ENCODE measurements at regions not wholly inside any gene's neighbourhood (a gene's known extent, or its start where the extent isn't known, plus 50 kb on each side); places are given as distances from the start of the nearest gene placed in this dataset.

DNA sequence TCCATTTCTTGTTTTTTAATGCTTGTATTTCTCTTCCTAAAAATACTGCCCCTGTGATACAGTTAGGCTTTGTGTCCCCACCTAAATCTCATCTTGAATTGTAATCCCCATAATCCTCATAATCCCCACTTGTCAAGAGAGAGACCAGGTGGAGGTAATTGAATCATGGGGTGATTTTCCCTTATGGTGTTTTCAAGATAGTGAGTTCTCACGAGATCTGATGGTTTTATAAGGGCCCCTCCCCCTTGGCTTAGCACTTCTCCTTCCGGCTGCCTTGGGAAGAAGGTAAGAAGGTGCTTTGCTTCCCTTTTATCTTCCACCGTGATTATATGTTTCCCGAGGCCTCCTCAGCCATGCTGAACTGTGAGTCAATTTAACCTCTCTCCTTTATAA lies 227.4 kb downstream of the MAN2A1 start:
- 76 to 82% methylated on average over 4 of the region's 4 CpGs for WGBS, 2 donors
- H3K9me3 ChIP-seq: no peaks in the 10 kb centered on the region
- DNase-seq: no peak
- H3K27me3 ChIP-seq: no peaks in the 10 kb centered on the region
- intact Hi-C loops (cut with DNase I): no loop called here
- H3K27ac ChIP-seq: no peak overlapping the region
- no peak overlapping the region for H3K4me3 ChIP-seq
- no peak for TF ChIP-seq POLR2A (IDR thresholded peaks at IDR 0.05)
- TF ChIP-seq, protein P1, sequence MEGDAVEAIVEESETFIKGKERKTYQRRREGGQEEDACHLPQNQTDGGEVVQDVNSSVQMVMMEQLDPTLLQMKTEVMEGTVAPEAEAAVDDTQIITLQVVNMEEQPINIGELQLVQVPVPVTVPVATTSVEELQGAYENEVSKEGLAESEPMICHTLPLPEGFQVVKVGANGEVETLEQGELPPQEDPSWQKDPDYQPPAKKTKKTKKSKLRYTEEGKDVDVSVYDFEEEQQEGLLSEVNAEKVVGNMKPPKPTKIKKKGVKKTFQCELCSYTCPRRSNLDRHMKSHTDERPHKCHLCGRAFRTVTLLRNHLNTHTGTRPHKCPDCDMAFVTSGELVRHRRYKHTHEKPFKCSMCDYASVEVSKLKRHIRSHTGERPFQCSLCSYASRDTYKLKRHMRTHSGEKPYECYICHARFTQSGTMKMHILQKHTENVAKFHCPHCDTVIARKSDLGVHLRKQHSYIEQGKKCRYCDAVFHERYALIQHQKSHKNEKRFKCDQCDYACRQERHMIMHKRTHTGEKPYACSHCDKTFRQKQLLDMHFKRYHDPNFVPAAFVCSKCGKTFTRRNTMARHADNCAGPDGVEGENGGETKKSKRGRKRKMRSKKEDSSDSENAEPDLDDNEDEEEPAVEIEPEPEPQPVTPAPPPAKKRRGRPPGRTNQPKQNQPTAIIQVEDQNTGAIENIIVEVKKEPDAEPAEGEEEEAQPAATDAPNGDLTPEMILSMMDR (IDR thresholded peaks at IDR 0.05): no peak
- no peak for TF ChIP-seq EP300 (IDR thresholded peaks at IDR 0.05)
- TF ChIP-seq POLR2AphosphoS5 (IDR thresholded peaks at IDR 0.05): no peak
- peaks cover 0 to 6% (median 5%) of the 10 kb centered on the region in 4 donors for H3K4me1 ChIP-seq
- H3K36me3 ChIP-seq: no peaks in the 10 kb centered on the region

DNA sequence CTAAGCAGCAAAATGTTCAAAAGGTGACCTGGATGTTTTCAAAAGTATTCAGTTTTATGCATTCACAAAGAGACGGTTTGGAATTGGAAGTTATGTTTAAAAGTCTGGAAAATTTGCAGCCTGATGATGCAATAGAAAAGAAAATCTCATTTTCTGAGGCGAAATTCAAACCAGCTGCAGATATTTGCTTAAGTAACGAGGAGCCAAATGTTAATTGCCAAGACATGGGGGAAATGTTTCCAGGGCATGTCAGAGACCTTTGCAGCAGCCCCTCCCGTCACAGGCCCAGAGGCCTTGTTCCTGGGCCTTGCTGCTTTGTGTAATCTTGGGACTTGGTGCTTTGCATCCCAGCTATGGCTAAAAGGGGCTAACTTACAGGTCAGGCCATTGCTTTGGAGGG lies 228.2 kb downstream of the MAN2A1 start:
- Histone ChIP-seq H3K36me3 (no peaks in the 10 kb centered on the region), H3K27ac (no peak overlapping the region), H3K4me1 (peaks cover 0 to 10% (median 9%) of the 10 kb centered on the region in 4 donors), H3K27me3 (no peaks in the 10 kb centered on the region), H3K9me3 (no peaks in the 10 kb centered on the region), H3K4me3 (no peak overlapping the region)
- TF ChIP-seq POLR2AphosphoS5 (IDR thresholded peaks at IDR 0.05) (no peak), EP300 (IDR thresholded peaks at IDR 0.05) (no peak), POLR2A (IDR thresholded peaks at IDR 0.05) (no peak)
- TF ChIP-seq, protein P1 (IDR thresholded peaks at IDR 0.05): no peak
- 88 to 90% methylated on average over 4 of the region's 4 CpGs for WGBS, 2 donors
- no peak for DNase-seq
- intact Hi-C loops (cut with DNase I): no loop called here

DNA sequence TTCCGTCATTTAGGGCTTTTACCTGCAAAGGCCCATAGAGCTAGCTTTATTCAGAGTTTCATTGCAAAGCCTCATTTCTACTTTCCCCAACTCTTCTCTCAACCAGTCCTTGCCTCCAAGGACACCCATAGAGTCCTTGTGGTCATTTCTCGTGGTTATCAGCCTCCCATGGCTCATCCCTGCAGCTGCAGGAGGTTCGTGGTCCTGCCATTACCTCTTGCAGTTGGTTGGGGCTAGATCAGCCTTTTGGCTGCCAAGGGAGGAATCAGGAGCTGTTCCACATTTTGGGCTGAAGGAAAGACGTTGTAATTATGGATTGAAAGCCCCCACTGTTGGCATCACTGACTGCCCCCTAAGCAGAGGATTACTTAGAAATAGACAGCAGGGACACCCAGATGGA lies 231.0 kb downstream of the MAN2A1 start:
- Histone ChIP-seq H3K4me1 (peaks cover 0 to 10% (median 9%) of the 10 kb centered on the region in 4 donors), H3K27me3 (no peaks in the 10 kb centered on the region), H3K4me3 (no peak overlapping the region), H3K36me3 (no peaks in the 10 kb centered on the region), H3K27ac (no peak overlapping the region), H3K9me3 (no peaks in the 10 kb centered on the region)
- no peak for DNase-seq
- intact Hi-C loops (cut with DNase I): no loop called here
- 57 to 75% methylated on average over 4 of the region's 4 CpGs for WGBS, 2 donors
- TF ChIP-seq POLR2AphosphoS5 (IDR thresholded peaks at IDR 0.05) (no peak), POLR2A (IDR thresholded peaks at IDR 0.05) (no peak), EP300 (IDR thresholded peaks at IDR 0.05) (no peak)
- TF ChIP-seq, protein P1 (IDR thresholded peaks at IDR 0.05): no peak

DNA sequence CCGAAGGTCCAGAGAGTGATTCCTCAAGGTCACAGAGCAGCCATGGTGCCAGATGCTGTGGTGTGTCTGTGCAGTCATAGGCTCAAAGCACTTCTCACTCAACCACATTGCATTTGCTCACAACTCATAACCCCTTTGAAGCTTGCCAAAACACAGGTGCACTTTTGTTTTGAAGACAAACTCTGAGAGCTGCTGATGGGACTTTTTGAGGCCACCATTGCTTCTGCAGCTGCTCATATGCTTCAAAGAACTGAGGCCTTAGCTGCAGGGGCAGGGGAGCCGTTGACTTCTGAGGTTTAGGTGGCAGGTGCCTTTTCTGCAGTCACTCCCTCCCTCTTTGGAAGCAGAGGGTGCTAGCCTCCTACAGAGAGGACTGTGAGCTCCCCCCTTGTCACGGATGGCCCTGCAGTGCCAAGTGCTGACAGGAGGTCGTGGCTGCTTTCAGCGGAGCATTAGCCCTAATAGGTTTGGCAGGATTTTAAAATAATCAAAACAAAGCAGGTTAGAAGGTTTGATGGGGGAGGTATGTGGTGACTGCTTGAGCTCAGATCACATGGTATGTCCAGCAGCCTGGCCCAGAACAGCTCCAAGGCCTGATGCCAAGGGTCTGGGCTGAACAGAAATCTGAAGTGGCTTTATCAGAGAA lies 232.1 kb downstream of the MAN2A1 start:
- no peaks in the 10 kb centered on the region for H3K27me3 ChIP-seq
- no peak overlapping the region for H3K27ac ChIP-seq
- no peak for DNase-seq
- H3K4me3 ChIP-seq: no peak overlapping the region
- no peak for TF ChIP-seq POLR2AphosphoS5 (IDR thresholded peaks at IDR 0.05)
- TF ChIP-seq POLR2A (IDR thresholded peaks at IDR 0.05): no peak
- TF ChIP-seq, protein P1 (IDR thresholded peaks at IDR 0.05): no peak
- TF ChIP-seq EP300 (IDR thresholded peaks at IDR 0.05): no peak
- intact Hi-C loops (cut with DNase I): no loop called here
- H3K9me3 ChIP-seq: no peaks in the 10 kb centered on the region
- peaks cover 0 to 10% (median 9%) of the 10 kb centered on the region in 4 donors for H3K4me1 ChIP-seq
- no peaks in the 10 kb centered on the region for H3K36me3 ChIP-seq
- WGBS, 2 donors: 57 to 70% methylated on average over 5 of the region's 5 CpGs
